B cell (primary cell): ENCODE measurements at regions not wholly inside any gene's neighbourhood (a gene's known extent, or its start where the extent isn't known, plus 50 kb on each side); places are given as distances from the start of the nearest gene placed in this dataset.

Experiments
- ATAC-seq: fragments of 200-7000 bp; cut with Tn5 transposase; one replicate; pipeline ENCODE4 v1.10.0; 2021; ENCODE audit warnings: low read depth, mild to moderate bottlenecking, moderate number of reproducible peaks, moderate library complexity
- CTCF ChIA-PET: fragments of 350-600 bp; sonication (Branson Sonifier 250); formaldehyde crosslinking; loops from one replicate; lab custom pipeline; 2021; ENCODE audit warnings: antibody characterized with exemption, inconsistent platforms; lab: Charles Lee
- POLR2A ChIA-PET: fragments of 350-600 bp; sonication (Branson Sonifier 250); formaldehyde crosslinking; loops from one replicate; lab custom pipeline; 2021; ENCODE audit warnings: antibody characterized with exemption; lab: Charles Lee
- DNase-seq: peaks from one replicate; pipeline ENCODE4 v3.0.0; 2013
- H2AFZ ChIP-seq: 2 replicates; pipeline ENCODE4 v1.6.1; 2012; ENCODE audit warnings: mild to moderate bottlenecking, low read depth, low read length; ENCODE audit not compliant: insufficient read depth, poor library complexity, severe bottlenecking
- H3K27ac ChIP-seq, 2 donors: 1 replicate in 1 of 2; 2 replicates in 1 of 2; pipeline ENCODE4 v1.5.1; 2012 to 2013; ENCODE audit warnings: low read length in 2 of 2, mild to moderate bottlenecking in 2 of 2, moderate library complexity in 1 of 2
- H3K27me3 ChIP-seq, 4 experiments: fragments of 200-600 bp in 1 of 4; sonication (generic) in 1 of 4; replicated peaks in 1 of 4; 1 replicate in 2 of 4; 2 replicates in 2 of 4; pipeline versions ENCODE4 v1.6.1 to v1.7.0; 2013 to 2016; ENCODE audit warnings: low read length in 3 of 4, mild to moderate bottlenecking in 2 of 4, mixed read lengths in 1 of 4, moderate library complexity in 1 of 4; ENCODE audit not compliant: insufficient read depth in 4 of 4, control insufficient read depth in 3 of 4; ENCODE audit errors: control extremely low read depth in 1 of 4
- H3K36me3 ChIP-seq, 2 experiments: replicated peaks in 1 of 2; 1 replicate in 1 of 2; 2 replicates in 1 of 2; pipeline versions ENCODE4 v1.6.1 to v1.7.1; 2013; ENCODE audit warnings: low read length in 1 of 2; ENCODE audit not compliant: insufficient read depth in 2 of 2, control insufficient read depth in 1 of 2; ENCODE audit errors: control extremely low read depth in 1 of 2, extremely low read depth in 1 of 2
- H3K4me1 ChIP-seq, 2 donors: fragments of 200-600 bp in 1 of 2; sonication (generic) in 1 of 2; 1 replicate in 1 of 2; 2 replicates in 1 of 2; pipeline versions ENCODE4 v1.5.1 to v1.6.1; 2013 to 2017; ENCODE audit warnings: low read length in 2 of 2; ENCODE audit not compliant: control insufficient read depth in 2 of 2, insufficient read depth in 2 of 2
- H3K4me2 ChIP-seq: replicated peaks from 2 replicates; pipeline ENCODE3; 2012; ENCODE audit warnings: mild to moderate bottlenecking, low read depth, low read length; ENCODE audit not compliant: poor library complexity, severe bottlenecking
- H3K4me3 ChIP-seq, 5 experiments: fragments of 200-600 bp in 1 of 5; sonication (generic) in 1 of 5; 1 replicate in 3 of 5; 2 replicates in 2 of 5; pipeline versions ENCODE4 v1.5.1 to v1.7.0; 2011 to 2016; ENCODE audit warnings: low read length in 4 of 5, mild to moderate bottlenecking in 4 of 5, low read depth in 2 of 5, control low read depth in 1 of 5, moderate library complexity in 1 of 5; ENCODE audit not compliant: insufficient read depth in 1 of 5; ENCODE audit errors: control extremely low read depth in 1 of 5, extremely low read depth in 1 of 5
- H3K79me2 ChIP-seq: fragments of 200-600 bp; sonication (generic); one replicate; pipeline ENCODE4 v1.6.0; 2016; ENCODE audit warnings: low read length; ENCODE audit not compliant: control insufficient read depth, insufficient read depth
- H3K9ac ChIP-seq: fragments of 200-600 bp; sonication (generic); 2 replicates; pipeline ENCODE4 v1.6.1; 2017; ENCODE audit warnings: mild to moderate bottlenecking, low read length, moderate library complexity
- H3K9me3 ChIP-seq, 3 donors: one replicate each; pipeline versions ENCODE4 v1.6.1 to v1.7.1; 2013; ENCODE audit warnings: low read length in 2 of 3; ENCODE audit not compliant: control insufficient read depth in 2 of 3, insufficient read depth in 1 of 3; ENCODE audit errors: control extremely low read depth in 1 of 3
- H4K20me1 ChIP-seq: 2 replicates; pipeline ENCODE4 v1.6.0; 2012; ENCODE audit warnings: mild to moderate bottlenecking, low read length; ENCODE audit not compliant: insufficient read depth, control insufficient read depth, poor library complexity, severe bottlenecking
- H3K27ac Mint-ChIP-seq: one replicate; pipeline ENCODE4 v1.8.0; 2021; ENCODE audit warnings: mixed read lengths
- H3K27me3 Mint-ChIP-seq: one replicate; pipeline ENCODE4 v1.8.0; 2021; ENCODE audit warnings: mixed read lengths
- H3K4me1 Mint-ChIP-seq: one replicate; pipeline ENCODE4 v1.8.0; 2021; ENCODE audit warnings: mixed read lengths
- H3K4me3 Mint-ChIP-seq: one replicate; pipeline ENCODE4 v1.8.0; 2021; ENCODE audit warnings: mixed read lengths
- H3K9me3 Mint-ChIP-seq: one replicate; pipeline ENCODE4 v1.8.0; 2022; ENCODE audit warnings: mixed read lengths; ENCODE audit not compliant: insufficient read depth
- EZH2 ChIP-seq: IDR thresholded peaks from 2 replicates; pipeline ENCODE4 v1.6.1; 2012; ENCODE audit warnings: borderline replicate concordance, low read depth, mild to moderate bottlenecking, moderate library complexity, low read length; ENCODE audit not compliant: insufficient read depth, poor library complexity, severe bottlenecking
- WGBS: methylation state at CpG from one replicate; pipeline ENCODE4 v1.1.5; 2013; ENCODE audit warnings: missing lambda C conversion rate; ENCODE audit not compliant: insufficient coverage; 5-methylcytosine and 5-hydroxymethylcytosine counted together
- intact Hi-C: fragments of 100-400 bp; cut with micrococcal nuclease; formaldehyde crosslinking; loops from one replicate; pipeline ENCODE4 v1.10.0; 2022
- TF ChIP-seq, protein P1 (sequence below): fragments of 200-600 bp; IDR thresholded peaks from one replicate; pipeline ENCODE4 v1.8.0; 2022; ENCODE audit warnings: antibody characterized with exemption, mild to moderate bottlenecking

GRCh38 chr2:7116511-7116910 lies 199.3 kb downstream of the RNF144A start:
- POLR2A ChIA-PET, result no interaction called here
- Mint-ChIP-seq H3K4me3 (no peak overlapping the region), H3K4me1 (no peaks in the 10 kb centered on the region), H3K27ac (no peak overlapping the region), H3K27me3 (peaks cover 24% of the 10 kb centered on the region), H3K9me3 (peaks cover 2% of the 10 kb centered on the region)
- no peaks in the 10 kb centered on the region for H4K20me1 ChIP-seq
- CTCF ChIA-PET, result interaction anchor here (1.1 to 2.0 kb wide), 2 partner anchors 13 to 19 kb away, joined by 3 to 6 read pairs; no protein-coding TSS in a partner anchor
- H3K27me3 ChIP-seq, result no peaks in the 10 kb centered on the region
- no peaks in the 10 kb centered on the region for H3K4me1 ChIP-seq
- no peak overlapping the region for H3K9ac ChIP-seq
- H3K79me2 ChIP-seq, result no peaks in the 10 kb centered on the region
- H3K36me3 ChIP-seq, result no peaks in the 10 kb centered on the region
- H3K9me3 ChIP-seq, result no peaks in the 10 kb centered on the region
- H3K4me2 ChIP-seq, result no peak overlapping the region
- WGBS, result 100% methylated on average over 1 of the region's 2 CpGs
- intact Hi-C loops, result no loop called here
- DNase-seq, result no peak
- TF ChIP-seq, protein P1, sequence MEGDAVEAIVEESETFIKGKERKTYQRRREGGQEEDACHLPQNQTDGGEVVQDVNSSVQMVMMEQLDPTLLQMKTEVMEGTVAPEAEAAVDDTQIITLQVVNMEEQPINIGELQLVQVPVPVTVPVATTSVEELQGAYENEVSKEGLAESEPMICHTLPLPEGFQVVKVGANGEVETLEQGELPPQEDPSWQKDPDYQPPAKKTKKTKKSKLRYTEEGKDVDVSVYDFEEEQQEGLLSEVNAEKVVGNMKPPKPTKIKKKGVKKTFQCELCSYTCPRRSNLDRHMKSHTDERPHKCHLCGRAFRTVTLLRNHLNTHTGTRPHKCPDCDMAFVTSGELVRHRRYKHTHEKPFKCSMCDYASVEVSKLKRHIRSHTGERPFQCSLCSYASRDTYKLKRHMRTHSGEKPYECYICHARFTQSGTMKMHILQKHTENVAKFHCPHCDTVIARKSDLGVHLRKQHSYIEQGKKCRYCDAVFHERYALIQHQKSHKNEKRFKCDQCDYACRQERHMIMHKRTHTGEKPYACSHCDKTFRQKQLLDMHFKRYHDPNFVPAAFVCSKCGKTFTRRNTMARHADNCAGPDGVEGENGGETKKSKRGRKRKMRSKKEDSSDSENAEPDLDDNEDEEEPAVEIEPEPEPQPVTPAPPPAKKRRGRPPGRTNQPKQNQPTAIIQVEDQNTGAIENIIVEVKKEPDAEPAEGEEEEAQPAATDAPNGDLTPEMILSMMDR, result no peak
- no peak for TF ChIP-seq EZH2
- H3K27ac ChIP-seq, result no peak overlapping the region
- ATAC-seq, result no peak
- H2AFZ ChIP-seq, result no peak overlapping the region
- H3K4me3 ChIP-seq, result no peak overlapping the region

DNA sequence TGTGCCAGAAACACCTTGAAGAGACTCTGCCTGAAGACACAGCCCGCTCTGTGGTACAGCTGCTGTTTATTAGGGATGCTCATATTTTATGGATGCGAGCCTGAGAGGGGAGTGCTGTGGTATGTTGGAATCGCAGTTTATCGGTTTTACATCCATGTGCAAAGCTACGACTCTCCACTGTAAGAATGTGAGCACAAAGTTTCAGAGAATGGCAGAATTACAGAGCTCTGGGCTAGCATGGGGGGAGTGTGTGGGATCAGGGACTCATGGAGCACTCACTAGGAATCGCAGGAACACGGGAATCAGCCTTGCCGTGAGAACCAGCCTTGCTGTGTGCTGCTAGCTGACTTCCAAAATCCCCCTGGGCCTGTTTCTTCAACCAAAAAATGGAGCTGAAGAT lies 199.9 kb downstream of the RNF144A start:
- Mint-ChIP-seq H3K27me3 (peaks cover 24% of the 10 kb centered on the region), H3K27ac (no peak overlapping the region), H3K9me3 (peaks cover 2% of the 10 kb centered on the region), H3K4me1 (no peaks in the 10 kb centered on the region), H3K4me3 (no peak overlapping the region)
- H3K36me3 ChIP-seq, result no peaks in the 10 kb centered on the region
- 96% methylated on average over 8 of the region's 8 CpGs for WGBS
- H3K4me1 ChIP-seq, result no peaks in the 10 kb centered on the region
- no peaks in the 10 kb centered on the region for H3K9me3 ChIP-seq
- H3K9ac ChIP-seq, result no peak overlapping the region
- H2AFZ ChIP-seq, result no peak overlapping the region
- H3K79me2 ChIP-seq, result no peaks in the 10 kb centered on the region
- POLR2A ChIA-PET, result no interaction called here
- intact Hi-C loops, result no loop called here
- H3K27ac ChIP-seq, result no peak overlapping the region
- no peak overlapping the region for H3K4me3 ChIP-seq
- DNase-seq, result no peak
- CTCF ChIA-PET, result interaction anchor here (1.1 to 2.0 kb wide), 2 partner anchors 13 to 20 kb away, joined by 3 to 6 read pairs; no protein-coding TSS in a partner anchor
- no peaks in the 10 kb centered on the region for H4K20me1 ChIP-seq
- no peak for ATAC-seq
- H3K27me3 ChIP-seq, result no peaks in the 10 kb centered on the region
- TF ChIP-seq, protein P1, result no peak
- TF ChIP-seq EZH2, result no peak
- H3K4me2 ChIP-seq, result no peak overlapping the region
